ENCODE measurements at regions not wholly inside any gene's neighbourhood (a gene's known extent, or its start where the extent isn't known, plus 50 kb on each side); places are given as distances from the start of the nearest gene placed in this dataset.

GRCh38 chr11:98564233-98564632, 456.5 kb upstream of the CNTN5 start:
- DNase-seq (ENCODE audit: low spot score), result no peak

GRCh38 chr11:98564881-98565280, 455.9 kb upstream of the CNTN5 start:
- DNase-seq (ENCODE audit: low spot score), result no peak

- no peak for DNase-seq (ENCODE audit: low spot score)
Measured at GRCh38 chr11:98565311-98565710, 455.4 kb upstream of the CNTN5 start.

GRCh38 chr11:98566978-98567377, 453.8 kb upstream of the CNTN5 start:
- no peak for DNase-seq (ENCODE audit: low spot score)

GRCh38 chr11:98568013-98568412, 452.7 kb upstream of the CNTN5 start:
- no peak for DNase-seq (ENCODE audit: low spot score)

GRCh38 chr11:98572941-98573340, 447.8 kb upstream of the CNTN5 start:
- DNase-seq (ENCODE audit: low spot score), result no peak

- no peak for DNase-seq (ENCODE audit: low spot score)
Measured at GRCh38 chr11:98587884-98588283, 432.9 kb upstream of the CNTN5 start.

GRCh38 chr11:98589967-98590366, 430.8 kb upstream of the CNTN5 start:
- no peak for DNase-seq (ENCODE audit: low spot score)

GRCh38 chr11:98600103-98600502, 420.6 kb upstream of the CNTN5 start:
- no peak for DNase-seq (ENCODE audit: low spot score)

GRCh38 chr11:98600786-98601773, 419.7 kb upstream of the CNTN5 start:
- no peak for DNase-seq (ENCODE audit: low spot score)

GRCh38 chr11:98616098-98616655, 404.6 kb upstream of the CNTN5 start:
- no peak for DNase-seq (ENCODE audit: low spot score)

GRCh38 chr11:98621767-98622166, 399.0 kb upstream of the CNTN5 start:
- DNase-seq (ENCODE audit: low spot score), result no peak

GRCh38 chr11:98625526-98625925, 395.2 kb upstream of the CNTN5 start:
- no peak for DNase-seq (ENCODE audit: low spot score)

- DNase-seq (ENCODE audit: low spot score), result no peak
Measured at GRCh38 chr11:98630736-98631135, 390.0 kb upstream of the CNTN5 start.

- DNase-seq (ENCODE audit: low spot score), result no peak
Measured at GRCh38 chr11:98657711-98658110, 363.0 kb upstream of the CNTN5 start.

- no peak for DNase-seq (ENCODE audit: low spot score)
Measured at GRCh38 chr11:98659431-98659830, 361.3 kb upstream of the CNTN5 start.

- DNase-seq (ENCODE audit: low spot score), result no peak
Measured at GRCh38 chr11:98674390-98674789, 346.4 kb upstream of the CNTN5 start.

- no peak for DNase-seq (ENCODE audit: low spot score)
Measured at GRCh38 chr11:98679673-98680072, 341.1 kb upstream of the CNTN5 start.

GRCh38 chr11:98701541-98701940, 319.2 kb upstream of the CNTN5 start:
- DNase-seq (ENCODE audit: low spot score), result no peak

- no peak for DNase-seq (ENCODE audit: low spot score)
Measured at GRCh38 chr11:98703779-98704556, 316.8 kb upstream of the CNTN5 start.

GRCh38 chr11:98710026-98710425, 310.7 kb upstream of the CNTN5 start:
- no peak for DNase-seq (ENCODE audit: low spot score)

GRCh38 chr11:98710986-98711385, 309.8 kb upstream of the CNTN5 start:
- DNase-seq (ENCODE audit: low spot score), result no peak

- DNase-seq (ENCODE audit: low spot score), result no peak
Measured at GRCh38 chr11:98720951-98721350, 299.8 kb upstream of the CNTN5 start.

Data from hematopoietic multipotent progenitor cell treated with erythropoietin and hydrocortisone succinate and interleukin-3 and kit ligand, for 15 days (in vitro differentiated cells).